CD4-positive, alpha-beta T cell (primary cell): ENCODE measurements at regions not wholly inside any gene's neighbourhood (a gene's known extent, or its start where the extent isn't known, plus 50 kb on each side); places are given as distances from the start of the nearest gene placed in this dataset.

Experiments used
- ATAC-seq: fragments of 200-7000 bp; cut with Tn5 transposase; one replicate; pipeline ENCODE4 v1.10.0; 2022; ENCODE audit warnings: mild to moderate bottlenecking; ENCODE audit not compliant: poor library complexity
- CTCF ChIA-PET: fragments of 350-600 bp; sonication (Branson Sonifier 250); formaldehyde crosslinking; loops from one replicate; lab custom pipeline; 2021; ENCODE audit warnings: antibody characterized with exemption, inconsistent platforms; lab: Charles Lee
- POLR2A ChIA-PET: fragments of 350-600 bp; sonication (Branson Sonifier 250); formaldehyde crosslinking; loops from one replicate; lab custom pipeline; 2021; ENCODE audit warnings: antibody characterized with exemption, inconsistent platforms; lab: Charles Lee
- DNase-seq, 14 experiments: peaks; one replicate each; pipeline ENCODE4 v3.0.0-alpha.2; 2013 to 2020; ENCODE audit warnings: mixed read lengths in 2 of 14
- H3K27ac ChIP-seq, 2 donors: one replicate each; pipeline versions ENCODE4 v1.5.1 to v1.7.0; 2013; ENCODE audit warnings: low read length in 2 of 2, low read depth in 1 of 2, mild to moderate bottlenecking in 1 of 2
- H3K27me3 ChIP-seq, 2 experiments: 1 replicate in 1 of 2; 2 replicates in 1 of 2; pipeline versions ENCODE4 v1.6.1 to v1.7.0; 2013; ENCODE audit warnings: low read length in 2 of 2, control low read depth in 1 of 2, mild to moderate bottlenecking in 1 of 2, moderate library complexity in 1 of 2; ENCODE audit not compliant: insufficient read depth in 2 of 2, control insufficient read depth in 1 of 2
- H3K36me3 ChIP-seq: one replicate; pipeline ENCODE4 v1.6.1; 2013; ENCODE audit warnings: low read length, control low read depth; ENCODE audit not compliant: insufficient read depth
- H3K4me1 ChIP-seq: one replicate; pipeline ENCODE4 v1.6.1; 2013; ENCODE audit warnings: low read length, control low read depth; ENCODE audit not compliant: insufficient read depth
- H3K4me3 ChIP-seq: one replicate; pipeline ENCODE4 v1.5.1; 2013; ENCODE audit warnings: mild to moderate bottlenecking, low read length, moderate library complexity
- H3K9me3 ChIP-seq, 2 experiments: 1 replicate in 1 of 2; 2 replicates in 1 of 2; pipeline versions ENCODE4 v1.6.1 to v1.7.0; 2013; ENCODE audit warnings: low read length in 2 of 2, mild to moderate bottlenecking in 2 of 2, control low read depth in 1 of 2, moderate library complexity in 1 of 2; ENCODE audit not compliant: control insufficient read depth in 1 of 2, insufficient read depth in 1 of 2
- H3K27ac Mint-ChIP-seq: one replicate; pipeline ENCODE4 v1.8.0; 2020; ENCODE audit warnings: mixed read lengths
- H3K27me3 Mint-ChIP-seq: one replicate; pipeline ENCODE4 v1.8.0; 2021; ENCODE audit warnings: mixed read lengths
- H3K36me3 Mint-ChIP-seq: one replicate; pipeline ENCODE4 v1.8.0; 2021; ENCODE audit warnings: low read depth, mixed read lengths
- H3K4me1 Mint-ChIP-seq: one replicate; pipeline ENCODE4 v1.8.0; 2021; ENCODE audit warnings: low read depth, mixed read lengths
- H3K4me3 Mint-ChIP-seq: one replicate; pipeline ENCODE4 v1.8.0; 2020; ENCODE audit warnings: mild to moderate bottlenecking, mixed read lengths
- H3K9me3 Mint-ChIP-seq: one replicate; pipeline ENCODE4 v1.8.0; 2020; ENCODE audit warnings: mixed read lengths
- CTCF ChIP-seq: fragments of 200-600 bp; IDR thresholded peaks from one replicate; pipeline ENCODE4 v1.8.0; 2022; ENCODE audit warnings: antibody characterized with exemption, mild to moderate bottlenecking
- intact Hi-C, 2 experiments: fragments of 100-400 bp; cut with DNase I in 1 of 2; cut with micrococcal nuclease in 1 of 2; formaldehyde crosslinking; loops; one replicate each; pipeline versions ENCODE4 v1.15.1 to v1.9.0; 2023 to 2025; cut with DNase I, micrococcal nuclease

- Mint-ChIP-seq H3K9me3 (no peaks in the 10 kb centered on the region), H3K4me1 (peaks cover 2% of the 10 kb centered on the region)
- intact Hi-C loops: loop anchor here in 1 of 2 experiments (10.0 kb wide), 1 partner anchor 125 kb away; no protein-coding TSS in a partner anchor
Observed at GRCh38 chr3:46090161-46090591, 62.9 kb upstream of the XCR1 start.

GRCh38 chr3:46089237-46090011, 62.1 kb upstream of the XCR1 start:
- no peak overlapping the region for H3K4me3 ChIP-seq
- peaks cover 9% of the 10 kb centered on the region for H3K4me1 ChIP-seq
- peak overlapping the region in 1 of 2 donors; percentile 56 for H3K27ac ChIP-seq
- H3K27me3 ChIP-seq: no peaks in the 10 kb centered on the region
- ATAC-seq (no peak), DNase-seq (peak in 3 of 14 experiments; percentile 29 to 82 (median 73))
- Mint-ChIP-seq H3K36me3 (no peaks in the 10 kb centered on the region), H3K4me1 (no peaks in the 10 kb centered on the region), H3K9me3 (no peaks in the 10 kb centered on the region), H3K27ac (no peak overlapping the region), H3K27me3 (no peaks in the 10 kb centered on the region), H3K4me3 (no peak overlapping the region)
- no peaks in the 10 kb centered on the region for H3K9me3 ChIP-seq
- POLR2A ChIA-PET: no interaction called here
- no peaks in the 10 kb centered on the region for H3K36me3 ChIP-seq
- intact Hi-C loops: loop anchor here in 1 of 2 experiments (10.0 kb wide), 1 partner anchor 125 kb away; no protein-coding TSS in a partner anchor
- no peak for TF ChIP-seq CTCF
- CTCF ChIA-PET: no interaction called here

More at GRCh38 chr3:46090161-46090591, 62.9 kb upstream of the XCR1 start:
- peak in 2 of 14 experiments; percentile 45 to 59 for DNase-seq
- Histone ChIP-seq H3K9me3 (no peaks in the 10 kb centered on the region), H3K36me3 (no peaks in the 10 kb centered on the region), H3K4me3 (no peak overlapping the region), H3K4me1 (peaks cover 9% of the 10 kb centered on the region), H3K27ac (peak overlapping the region in 1 of 2 donors; percentile 56), H3K27me3 (no peaks in the 10 kb centered on the region)
- ChIA-PET CTCF (interaction anchor here (0.5 to 1.2 kb wide), 2 partner anchors 9 to 11 kb away, joined by 3 read pairs; no protein-coding TSS in a partner anchor), POLR2A (no interaction called here)
- H3K36me3 Mint-ChIP-seq: no peaks in the 10 kb centered on the region
- no peaks in the 10 kb centered on the region for H3K27me3 Mint-ChIP-seq
- H3K4me3 Mint-ChIP-seq: no peak overlapping the region
- ATAC-seq: no peak
- no peak for TF ChIP-seq CTCF
- H3K27ac Mint-ChIP-seq: no peak overlapping the region

GRCh38 chr3:46087871-46088270, 60.6 kb upstream of the XCR1 start:
- Histone ChIP-seq H3K36me3 (no peaks in the 10 kb centered on the region), H3K27me3 (no peaks in the 10 kb centered on the region), H3K4me1 (peaks cover 9% of the 10 kb centered on the region), H3K27ac (no peak overlapping the region), H3K4me3 (no peak overlapping the region), H3K9me3 (no peaks in the 10 kb centered on the region)
- no peak overlapping the region for H3K27ac Mint-ChIP-seq
- H3K27me3 Mint-ChIP-seq: no peaks in the 10 kb centered on the region
- intact Hi-C loops: no loop called here
- TF ChIP-seq CTCF: no peak
- ChIA-PET POLR2A (interaction anchor here (1.2 to 1.6 kb wide), 2 partner anchors 11 to 149 kb away, joined by 3 read pairs; no protein-coding TSS in a partner anchor), CTCF (interaction anchor here (1.1 to 1.7 kb wide), 2 partner anchors 9 to 285 kb away, joined by 4 to 7 read pairs; no protein-coding TSS in a partner anchor)
- DNase-seq (peak in 3 of 14 experiments; percentile 36 to 58 (median 45)), ATAC-seq (no peak)
- H3K36me3 Mint-ChIP-seq: no peaks in the 10 kb centered on the region
- H3K9me3 Mint-ChIP-seq: no peaks in the 10 kb centered on the region
- no peak overlapping the region for H3K4me3 Mint-ChIP-seq
- H3K4me1 Mint-ChIP-seq: no peaks in the 10 kb centered on the region
